MM.1S (cell line): ENCODE measurements at regions not wholly inside any gene's neighbourhood (a gene's known extent, or its start where the extent isn't known, plus 50 kb on each side); places are given as distances from the start of the nearest gene placed in this dataset.

ENCODE experiments used
- DNase-seq: peaks from one replicate; pipeline ENCODE4 v3.0.0-alpha.2; 2015
- H2AFZ ChIP-seq: fragments of 300-600 bp; sonication (generic); 2 replicates; pipeline ENCODE4 v1.6.0; 2016; ENCODE audit warnings: antibody characterized with exemption, low read length
- H3F3A ChIP-seq: fragments of 300-600 bp; sonication (generic); 2 replicates; pipeline ENCODE4 v1.6.1; 2016; ENCODE audit warnings: mild to moderate bottlenecking, antibody characterized with exemption, low read length, moderate library complexity, mixed read lengths; ENCODE audit not compliant: insufficient read depth
- H3K27ac ChIP-seq: fragments of 300-600 bp; sonication (generic); 2 replicates; pipeline ENCODE4 v1.5.1; 2016; ENCODE audit warnings: mild to moderate bottlenecking, low read length
- H3K27me3 ChIP-seq: fragments of 300-600 bp; sonication (generic); replicated peaks from 2 replicates; pipeline ENCODE4 v1.6.0; 2016; ENCODE audit warnings: low read length; ENCODE audit not compliant: insufficient read depth
- H3K36me3 ChIP-seq: fragments of 300-600 bp; sonication (generic); replicated peaks from 2 replicates; pipeline ENCODE4 v1.6.1; 2016; ENCODE audit warnings: mild to moderate bottlenecking, low read length, mixed read lengths; ENCODE audit not compliant: insufficient read depth
- H3K4me1 ChIP-seq: fragments of 300-600 bp; sonication (generic); 2 replicates; pipeline ENCODE4 v1.6.1; 2016; ENCODE audit warnings: low read length, mixed read lengths
- H3K4me2 ChIP-seq: fragments of 300-600 bp; sonication (generic); 2 replicates; pipeline ENCODE4 v1.6.0; 2016; ENCODE audit warnings: low read depth, low read length
- H3K4me3 ChIP-seq: fragments of 300-600 bp; sonication (generic); 2 replicates; pipeline ENCODE4 v1.5.1; 2016; ENCODE audit warnings: low read length, mixed read lengths
- H3K79me2 ChIP-seq: fragments of 300-600 bp; sonication (generic); 2 replicates; pipeline ENCODE4 v1.6.1; 2016; ENCODE audit warnings: mixed run types, low read length, mixed read lengths
- H3K9ac ChIP-seq: fragments of 300-600 bp; sonication (generic); 2 replicates; pipeline ENCODE4 v1.6.1; 2016; ENCODE audit warnings: low read length, mixed read lengths
- H3K9me2 ChIP-seq: fragments of 300-600 bp; sonication (generic); replicated peaks from 2 replicates; pipeline ENCODE4 v1.6.1; 2016; ENCODE audit warnings: mild to moderate bottlenecking, low read length, mixed read lengths; ENCODE audit not compliant: insufficient read depth
- H3K9me3 ChIP-seq: fragments of 300-600 bp; sonication (generic); replicated peaks from 2 replicates; pipeline ENCODE4 v1.6.1; 2016; ENCODE audit warnings: mild to moderate bottlenecking, low read length, mixed read lengths; ENCODE audit not compliant: insufficient read depth
- H4K20me1 ChIP-seq: fragments of 300-600 bp; sonication (generic); 2 replicates; pipeline ENCODE4 v1.6.1; 2016; ENCODE audit warnings: mild to moderate bottlenecking, low read length, moderate library complexity, mixed read lengths; ENCODE audit not compliant: insufficient read depth
- CTCF ChIP-seq: fragments of 300-600 bp; sonication (generic); IDR thresholded peaks from 2 replicates; pipeline ENCODE4 v1.5.1; 2016; ENCODE audit warnings: antibody characterized with exemption, low read length, mixed read lengths
- EZH2 ChIP-seq: fragments of 300-600 bp; sonication (generic); optimal IDR thresholded peaks from 2 replicates; pipeline ENCODE3; 2017; ENCODE audit warnings: low read depth, mild to moderate bottlenecking, antibody characterized with exemption, low read length, mixed read lengths
- EZH2phosphoT487 ChIP-seq: fragments of 300-600 bp; sonication (generic); IDR thresholded peaks from 2 replicates; pipeline ENCODE4 v1.6.1; 2018; ENCODE audit warnings: antibody characterized with exemption, low read length

GRCh38 chr4:158999166-158999682 is 103.7 kb upstream of the RAPGEF2 start:
- no peak for DNase-seq
- TF ChIP-seq CTCF (no peak), EZH2 (no peak), EZH2phosphoT487 (no peak)
- no peak overlapping the region for H3K4me2 ChIP-seq
- no peaks in the 10 kb centered on the region for H3K36me3 ChIP-seq
- H3K27ac ChIP-seq = no peak overlapping the region
- H3K9ac ChIP-seq = no peak overlapping the region
- no peaks in the 10 kb centered on the region for H4K20me1 ChIP-seq
- no peak overlapping the region for H3K4me3 ChIP-seq
- no peaks in the 10 kb centered on the region for H3K9me3 ChIP-seq
- H3F3A ChIP-seq = no peaks in the 10 kb centered on the region
- no peak overlapping the region for H2AFZ ChIP-seq
- no peaks in the 10 kb centered on the region for H3K4me1 ChIP-seq
- H3K79me2 ChIP-seq = no peaks in the 10 kb centered on the region
- no peaks in the 10 kb centered on the region for H3K9me2 ChIP-seq
- H3K27me3 ChIP-seq = no peaks in the 10 kb centered on the region

GRCh38 chr4:158999849-159000248 is 103.0 kb upstream of the RAPGEF2 start:
- H3K27ac ChIP-seq = no peak overlapping the region
- no peak overlapping the region for H3K4me2 ChIP-seq
- H3K9me3 ChIP-seq = no peaks in the 10 kb centered on the region
- TF ChIP-seq EZH2phosphoT487 = no peak
- no peak for TF ChIP-seq EZH2
- TF ChIP-seq CTCF = no peak
- H3K36me3 ChIP-seq = no peaks in the 10 kb centered on the region
- no peaks in the 10 kb centered on the region for H3K27me3 ChIP-seq
- no peak for DNase-seq
- no peaks in the 10 kb centered on the region for H3F3A ChIP-seq
- H3K4me3 ChIP-seq = no peak overlapping the region
- H3K9ac ChIP-seq = no peak overlapping the region
- H2AFZ ChIP-seq = no peak overlapping the region
- H3K9me2 ChIP-seq = no peaks in the 10 kb centered on the region
- no peaks in the 10 kb centered on the region for H4K20me1 ChIP-seq
- H3K4me1 ChIP-seq = no peaks in the 10 kb centered on the region
- no peaks in the 10 kb centered on the region for H3K79me2 ChIP-seq

- no peak overlapping the region for H2AFZ ChIP-seq
- no peak overlapping the region for H3K4me2 ChIP-seq
- no peak for DNase-seq
- H3F3A ChIP-seq = no peaks in the 10 kb centered on the region
- no peak overlapping the region for H3K27ac ChIP-seq
- no peaks in the 10 kb centered on the region for H3K9me3 ChIP-seq
- TF ChIP-seq EZH2phosphoT487 (no peak), CTCF (no peak), EZH2 (no peak)
- no peaks in the 10 kb centered on the region for H3K27me3 ChIP-seq
- no peaks in the 10 kb centered on the region for H3K4me1 ChIP-seq
- H4K20me1 ChIP-seq = no peaks in the 10 kb centered on the region
- H3K36me3 ChIP-seq = no peaks in the 10 kb centered on the region
- no peak overlapping the region for H3K4me3 ChIP-seq
- no peaks in the 10 kb centered on the region for H3K79me2 ChIP-seq
- no peak overlapping the region for H3K9ac ChIP-seq
- H3K9me2 ChIP-seq = no peaks in the 10 kb centered on the region
Measured at GRCh38 chr4:159002950-159003349, 99.9 kb upstream of the RAPGEF2 start.
